GM12873 (cell line): ENCODE measurements at regions not wholly inside any gene's neighbourhood (a gene's known extent, or its start where the extent isn't known, plus 50 kb on each side); places are given as distances from the start of the nearest gene placed in this dataset.

ENCODE experiments used
- CTCF ChIP-seq: IDR thresholded peaks from 2 replicates; pipeline ENCODE4 v1.5.1; 2012; ENCODE audit warnings: low read depth, mild to moderate bottlenecking, moderate library complexity, low read length, control low read depth; ENCODE audit not compliant: insufficient read depth; ENCODE audit errors: missing control alignments

- no peak for TF ChIP-seq CTCF
Observed at GRCh38 chr6:130494729-130495128, 128.9 kb downstream of the TMEM200A start.

DNA sequence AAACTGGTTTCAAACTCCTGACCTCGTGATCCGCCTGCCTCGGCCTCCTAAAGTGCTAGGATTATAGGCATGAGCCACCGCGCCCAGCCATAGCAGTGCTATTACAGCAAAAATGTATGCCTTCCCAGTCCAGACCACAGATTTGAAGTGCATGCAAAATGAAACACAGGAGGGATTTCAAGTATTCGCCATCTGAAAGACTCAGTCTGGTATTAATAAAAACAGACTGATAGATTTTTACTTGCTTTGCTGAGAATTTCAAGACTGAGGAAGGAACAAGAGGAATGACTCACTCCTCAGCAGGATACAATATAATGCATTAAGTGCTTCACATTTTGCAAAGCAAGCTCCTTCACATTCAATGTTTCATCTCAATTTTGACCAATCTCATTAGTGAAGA lies 134.9 kb downstream of the TMEM200A start:
- no peak for TF ChIP-seq CTCF

GRCh38 chr6:130503146-130503545 lies 137.3 kb downstream of the TMEM200A start:
- no peak for TF ChIP-seq CTCF

DNA sequence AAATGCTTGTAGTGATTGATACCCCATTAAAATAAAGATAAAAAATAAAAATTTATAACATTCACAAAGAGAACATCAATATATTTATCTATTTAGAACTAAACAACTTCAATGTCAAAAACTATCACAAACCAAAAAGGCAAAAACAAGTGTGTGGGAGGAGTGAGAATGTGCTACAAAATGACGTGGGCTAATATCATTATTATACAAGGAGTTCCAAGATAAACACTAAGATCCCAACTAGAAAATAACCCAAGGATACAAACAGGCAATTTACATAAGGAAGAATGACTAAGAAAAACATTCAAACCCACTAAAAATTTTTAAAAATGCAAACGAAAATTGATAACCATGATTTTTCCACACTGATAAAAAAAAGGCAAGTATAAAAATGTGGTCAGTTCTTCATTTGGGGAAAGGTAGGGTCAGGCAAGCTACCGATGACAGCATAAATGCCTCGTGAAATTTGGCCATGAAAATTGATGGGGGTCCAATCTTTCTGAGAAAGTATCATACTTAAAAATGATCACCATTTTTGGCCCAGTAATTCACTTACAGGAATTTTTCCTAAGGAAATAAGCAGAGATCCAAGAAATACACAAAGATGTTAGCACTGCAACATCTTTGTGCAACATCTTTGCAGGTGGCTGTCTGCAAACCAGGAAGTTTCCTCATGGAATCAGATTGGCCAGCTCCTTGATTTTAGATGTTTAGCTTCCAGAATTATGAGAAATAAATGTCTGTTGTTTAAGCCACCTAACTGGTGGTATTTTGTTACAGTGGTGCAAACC lies 140.2 kb downstream of the TMEM200A start:
- no peak for TF ChIP-seq CTCF

DNA sequence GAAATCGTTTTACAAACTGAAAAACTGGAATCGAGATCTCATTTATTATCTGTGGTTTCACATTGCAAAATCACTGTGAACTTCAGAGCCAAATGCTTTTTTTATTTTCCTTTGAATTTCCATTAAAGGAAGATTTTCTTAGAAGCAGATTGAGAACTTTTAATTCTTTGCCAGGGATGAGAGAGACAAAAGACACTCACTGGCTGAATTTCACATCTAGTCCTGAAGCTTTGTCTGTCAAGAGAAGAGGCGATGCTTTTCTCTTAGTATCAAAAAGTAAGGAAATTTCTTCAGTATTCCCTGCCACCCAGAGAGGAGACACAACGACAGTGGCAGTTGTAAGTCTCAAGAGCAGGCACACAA lies 141.8 kb downstream of the TMEM200A start:
- TF ChIP-seq CTCF, result no peak

- no peak for TF ChIP-seq CTCF
Observed at GRCh38 chr6:130513770-130514169, 148.0 kb downstream of the TMEM200A start.

DNA sequence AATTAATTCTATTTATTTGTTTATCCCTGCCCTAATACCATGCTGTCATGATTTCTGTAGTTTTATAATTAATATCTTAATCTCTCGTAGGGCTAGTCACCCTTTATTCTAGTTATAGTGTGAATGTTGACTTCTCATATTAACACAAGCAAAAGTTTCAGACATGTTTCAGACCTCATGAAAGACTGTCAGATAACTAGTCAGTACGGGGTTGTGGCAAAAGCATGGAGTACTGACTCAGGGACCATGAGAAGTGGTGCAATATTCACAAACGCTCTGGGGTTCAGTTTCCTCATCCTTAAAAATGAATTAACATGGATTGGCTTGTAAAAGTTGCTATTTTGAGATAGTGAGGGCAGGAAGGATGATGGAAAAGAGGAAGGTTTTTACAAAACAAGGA lies 148.9 kb downstream of the TMEM200A start:
- TF ChIP-seq CTCF, result no peak
